GM10266 (cell line): ENCODE measurements at regions not wholly inside any gene's neighbourhood (a gene's known extent, or its start where the extent isn't known, plus 50 kb on each side); places are given as distances from the start of the nearest gene placed in this dataset.

Experiments
- DNase-seq: peaks from one replicate; pipeline ENCODE4 v3.0.0; 2012; ENCODE audit errors: extremely low spot score
- CTCF ChIP-seq: IDR thresholded peaks from 2 replicates; pipeline ENCODE4 v1.5.1; 2012; ENCODE audit warnings: mild to moderate bottlenecking, low read depth; ENCODE audit not compliant: control insufficient read depth, insufficient read depth; ENCODE audit errors: missing control alignments

- TF ChIP-seq CTCF, result no peak
Measured at GRCh38 chr19:32289566-32290210, 55.7 kb upstream of the ZNF507 start.

GRCh38 chr19:32291876-32292275 is 53.5 kb upstream of the ZNF507 start:
- no peak for TF ChIP-seq CTCF
- no peak for DNase-seq

More at GRCh38 chr19:32289566-32290210, 55.7 kb upstream of the ZNF507 start:
- no peak for DNase-seq

GRCh38 chr19:32294871-32295438 is 50.5 kb upstream of the ZNF507 start:
- TF ChIP-seq CTCF, result no peak
- no peak for DNase-seq
